ENCODE measurements at regions not wholly inside any gene's neighbourhood (a gene's known extent, or its start where the extent isn't known, plus 50 kb on each side); places are given as distances from the start of the nearest gene placed in this dataset.
A peak's percentile ranks its signal among the peaks of the same experiment; 100 is the strongest.
"Not testable (repeated sequence)": the region's sequence is repeated elsewhere in the genome, so short reads cannot be mapped to it uniquely, and the experiment has no call there.

GRCh38 chr6:13874191-13874549 lies 50.6 kb upstream of the RNF182 start:
- DNase-seq: no peak

- peak; percentile 59 for DNase-seq
Measured at GRCh38 chr6:13873288-13874190, 51.2 kb upstream of the RNF182 start.

DNA sequence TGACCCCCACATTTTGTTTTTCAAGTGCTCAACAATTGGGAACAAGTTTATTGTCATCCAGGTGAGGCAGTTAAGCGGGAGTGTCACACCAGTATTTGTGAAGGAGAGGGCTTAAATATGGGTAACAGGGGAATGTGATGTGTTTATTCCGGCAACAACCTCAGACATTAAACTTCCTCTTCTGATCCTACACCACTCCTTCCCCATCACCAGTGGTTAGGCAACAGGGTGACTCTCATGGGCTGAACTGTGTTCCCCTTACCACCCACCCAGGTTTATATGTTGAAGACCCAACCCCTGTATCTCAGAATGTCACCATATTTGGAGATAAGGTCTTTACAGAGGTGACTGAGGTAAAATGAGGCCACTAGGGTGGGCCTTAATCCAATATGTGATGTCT lies 52.1 kb upstream of the RNF182 start:
- DNase-seq: no peak

- DNase-seq: not testable (repeated sequence)
Measured at GRCh38 chr6:13872006-13872405, 52.7 kb upstream of the RNF182 start.

- DNase-seq: peak; percentile 68
Measured at GRCh38 chr6:13870214-13870830, 54.4 kb upstream of the RNF182 start.

GRCh38 chr6:13868236-13868635 lies 53.9 kb upstream of the MCUR1 start:
- DNase-seq: no peak

- no peak for DNase-seq
Measured at GRCh38 chr6:13866301-13866700, 51.9 kb upstream of the MCUR1 start.

GRCh38 chr6:13865141-13865540 lies 50.8 kb upstream of the MCUR1 start:
- DNase-seq: peak; percentile 37

DNA sequence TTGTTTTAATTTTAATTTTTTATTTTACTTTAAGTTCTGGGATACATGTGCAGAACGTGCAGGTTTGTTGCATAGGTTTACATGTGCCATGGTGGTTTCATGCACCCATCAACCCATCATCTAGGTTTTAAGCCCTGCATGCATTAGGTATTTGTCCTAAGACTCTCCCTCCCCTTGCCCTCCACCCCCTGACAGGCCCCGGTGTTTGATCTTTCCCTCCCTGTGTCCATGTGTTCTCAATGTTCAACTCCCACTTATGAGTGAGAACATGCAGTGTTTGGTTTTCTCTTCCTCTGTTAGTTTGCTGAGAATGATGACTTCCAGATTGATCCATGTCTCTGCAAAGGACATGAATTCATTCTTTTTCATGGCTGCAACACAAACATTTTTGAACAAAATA lies 50.3 kb upstream of the MCUR1 start:
- not testable (repeated sequence) for DNase-seq

Data from left hindlimb (tissue), 1 donor.